Ovary (tissue), 7 donors: ENCODE measurements at regions not wholly inside any gene's neighbourhood (a gene's known extent, or its start where the extent isn't known, plus 50 kb on each side); places are given as distances from the start of the nearest gene placed in this dataset.

ENCODE experiments used
- DNase-seq, 5 donors: peaks; one replicate each; pipeline ENCODE4 v3.0.0-alpha.2; 2019 to 2020
- H3K27ac ChIP-seq, 2 donors: fragments of 200-600 bp; one replicate each; pipeline versions ENCODE4 v1.5.1 to v1.8.0; 2019 to 2022
- H3K27me3 ChIP-seq: fragments of 200-600 bp; one replicate; pipeline ENCODE4 v1.8.0; 2022
- H3K36me3 ChIP-seq: fragments of 200-600 bp; sonication (generic); one replicate; pipeline ENCODE4 v1.5.1; 2019
- H3K4me1 ChIP-seq: one replicate; pipeline ENCODE4 v1.8.1; 2013; ENCODE audit warnings: mild to moderate bottlenecking, moderate library complexity; ENCODE audit not compliant: insufficient read depth
- H3K4me3 ChIP-seq: fragments of 200-600 bp; sonication (generic); one replicate; pipeline ENCODE4 v1.5.1; 2017
- H3K9me3 ChIP-seq, 2 donors: fragments of 200-600 bp in 1 of 2; sonication (generic) in 1 of 2; one replicate each; pipeline versions ENCODE4 v1.5.1 to v1.8.1; 2013 to 2019; ENCODE audit warnings: mild to moderate bottlenecking in 1 of 2, moderate library complexity in 1 of 2
- CTCF ChIP-seq, 3 donors: fragments of 450-650 bp in 2 of 3; fragments of 200-600 bp in 1 of 3; IDR thresholded peaks; one replicate each; pipeline versions ENCODE4 v1.5.1 to v1.8.0; 2016 to 2022; ENCODE audit warnings: antibody characterized with exemption in 3 of 3, mild to moderate bottlenecking in 1 of 3
- EP300 ChIP-seq: sonication (generic); formaldehyde crosslinking; IDR thresholded peaks from one replicate; pipeline ENCODE4 v1.6.1; 2017; ENCODE audit warnings: antibody characterized with exemption
- POLR2A ChIP-seq: fragments of 450-650 bp; IDR thresholded peaks from one replicate; pipeline ENCODE4 v1.6.1; 2017; ENCODE audit warnings: antibody characterized with exemption, mild to moderate bottlenecking, moderate library complexity
- WGBS, 3 donors: extraction: QIAGEN DNeasy Blood & Tissue Kit in 1 of 3; methylation state at CpG; one replicate each; pipeline versions ENCODE4 v1.1.5 to v1.1.7; 2013 to 2017; 5-methylcytosine and 5-hydroxymethylcytosine counted together
- intact Hi-C, 4 donors: fragments of 100-400 bp; cut with DNase I; formaldehyde crosslinking; loops; one replicate each; pipeline versions ENCODE4 v1.11.0 to v1.15.1; 2022 to 2023
- donor health status: DM: no; HTN: no; CAD: no; lungs with moderate emphysema.
- donor health status: DM: no; HTN: no; CAD: no.
- donor health status: Bipolar disorder and iron deficiency.
- donor health status: DM: no; HTN: no; CAD: no.
- donor health status: DM: yes; HTN: yes; CAD: no.

- WGBS, 3 donors = 90 to 97% (median 96%) methylated on average over 5 of the region's 5 CpGs
- Histone ChIP-seq H3K27me3 (no peaks in the 10 kb centered on the region), H3K36me3 (no peaks in the 10 kb centered on the region), H3K4me3 (no peak overlapping the region), H3K27ac (no peak overlapping the region), H3K4me1 (no peaks in the 10 kb centered on the region), H3K9me3 (no peaks in the 10 kb centered on the region)
- no peak for DNase-seq
- intact Hi-C loops = no loop called here
- TF ChIP-seq EP300 (no peak), POLR2A (no peak), CTCF (IDR thresholded peaks at IDR 0.05) (no peak)
Observed at GRCh38 chr5:168073311-168073710, 218.1 kb upstream of the WWC1 start.

GRCh38 chr5:168073991-168074800, 217.2 kb upstream of the WWC1 start:
- 26 to 41% (median 39%) methylated on average over 9 of the region's 9 CpGs for WGBS, 3 donors
- H3K27me3 ChIP-seq = no peaks in the 10 kb centered on the region
- no peaks in the 10 kb centered on the region for H3K9me3 ChIP-seq
- H3K4me1 ChIP-seq = no peaks in the 10 kb centered on the region
- intact Hi-C loops = no loop called here
- H3K27ac ChIP-seq = no peak overlapping the region
- TF ChIP-seq CTCF (IDR thresholded peaks at IDR 0.05) (no peak), POLR2A (no peak), EP300 (no peak)
- no peak for DNase-seq
- no peak overlapping the region for H3K4me3 ChIP-seq
- H3K36me3 ChIP-seq = no peaks in the 10 kb centered on the region

GRCh38 chr5:168075387-168075786, 216.1 kb upstream of the WWC1 start:
- no peaks in the 10 kb centered on the region for H3K9me3 ChIP-seq
- no peak for TF ChIP-seq EP300
- TF ChIP-seq CTCF (IDR thresholded peaks at IDR 0.05) = no peak
- no peak for TF ChIP-seq POLR2A
- H3K36me3 ChIP-seq = no peaks in the 10 kb centered on the region
- intact Hi-C loops = no loop called here
- WGBS, 3 donors = 84 to 90% (median 85%) methylated on average over 3 of the region's 3 CpGs
- H3K27ac ChIP-seq = no peak overlapping the region
- H3K4me3 ChIP-seq = no peak overlapping the region
- H3K4me1 ChIP-seq = no peaks in the 10 kb centered on the region
- H3K27me3 ChIP-seq = no peaks in the 10 kb centered on the region
- no peak for DNase-seq

GRCh38 chr5:168076561-168076991, 214.9 kb upstream of the WWC1 start:
- no peak overlapping the region for H3K4me3 ChIP-seq
- TF ChIP-seq EP300 (no peak), POLR2A (no peak), CTCF (IDR thresholded peaks at IDR 0.05) (no peak)
- H3K27me3 ChIP-seq = no peaks in the 10 kb centered on the region
- no peaks in the 10 kb centered on the region for H3K4me1 ChIP-seq
- no peak for DNase-seq
- no peaks in the 10 kb centered on the region for H3K9me3 ChIP-seq
- intact Hi-C loops = no loop called here
- no peak overlapping the region for H3K27ac ChIP-seq
- WGBS, 3 donors = 46 to 56% (median 47%) methylated on average over 2 of the region's 2 CpGs
- no peaks in the 10 kb centered on the region for H3K36me3 ChIP-seq
